ENCODE measurements at regions not wholly inside any gene's neighbourhood (a gene's known extent, or its start where the extent isn't known, plus 50 kb on each side); places are given as distances from the start of the nearest gene placed in this dataset.
A peak's percentile ranks its signal among the peaks of the same experiment; 100 is the strongest.

GRCh38 chr4:187232796-187233195, 509.1 kb upstream of the FAT1 start:
- TF ChIP-seq, protein P1, sequence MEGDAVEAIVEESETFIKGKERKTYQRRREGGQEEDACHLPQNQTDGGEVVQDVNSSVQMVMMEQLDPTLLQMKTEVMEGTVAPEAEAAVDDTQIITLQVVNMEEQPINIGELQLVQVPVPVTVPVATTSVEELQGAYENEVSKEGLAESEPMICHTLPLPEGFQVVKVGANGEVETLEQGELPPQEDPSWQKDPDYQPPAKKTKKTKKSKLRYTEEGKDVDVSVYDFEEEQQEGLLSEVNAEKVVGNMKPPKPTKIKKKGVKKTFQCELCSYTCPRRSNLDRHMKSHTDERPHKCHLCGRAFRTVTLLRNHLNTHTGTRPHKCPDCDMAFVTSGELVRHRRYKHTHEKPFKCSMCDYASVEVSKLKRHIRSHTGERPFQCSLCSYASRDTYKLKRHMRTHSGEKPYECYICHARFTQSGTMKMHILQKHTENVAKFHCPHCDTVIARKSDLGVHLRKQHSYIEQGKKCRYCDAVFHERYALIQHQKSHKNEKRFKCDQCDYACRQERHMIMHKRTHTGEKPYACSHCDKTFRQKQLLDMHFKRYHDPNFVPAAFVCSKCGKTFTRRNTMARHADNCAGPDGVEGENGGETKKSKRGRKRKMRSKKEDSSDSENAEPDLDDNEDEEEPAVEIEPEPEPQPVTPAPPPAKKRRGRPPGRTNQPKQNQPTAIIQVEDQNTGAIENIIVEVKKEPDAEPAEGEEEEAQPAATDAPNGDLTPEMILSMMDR (IDR thresholded peaks at IDR 0.05; ENCODE audit: low read depth, low read length), result no peak
- H3K36me3 ChIP-seq, result no peaks in the 10 kb centered on the region
- no peak for DNase-seq (ENCODE audit: low read depth in 1 of 2, low spot score in 1 of 2)
- H3K27me3 ChIP-seq, result no peaks in the 10 kb centered on the region
- H3K9me3 ChIP-seq (ENCODE audit: low read depth), result no peaks in the 10 kb centered on the region
- no peak overlapping the region for H3K27ac ChIP-seq
- H3K4me3 ChIP-seq, result no peak overlapping the region
- H3K4me1 ChIP-seq (ENCODE audit: low read depth), result no peaks in the 10 kb centered on the region

- no peaks in the 10 kb centered on the region for H3K4me1 ChIP-seq (ENCODE audit: low read depth)
- no peak overlapping the region for H3K27ac ChIP-seq
- H3K9me3 ChIP-seq (ENCODE audit: low read depth), result no peaks in the 10 kb centered on the region
- no peaks in the 10 kb centered on the region for H3K27me3 ChIP-seq
- DNase-seq (ENCODE audit: low read depth in 1 of 2, low spot score in 1 of 2), result no peak
- TF ChIP-seq, protein P1 (IDR thresholded peaks at IDR 0.05; ENCODE audit: low read depth, low read length), result no peak
- H3K36me3 ChIP-seq, result no peaks in the 10 kb centered on the region
- H3K4me3 ChIP-seq, result no peak overlapping the region
Measured at GRCh38 chr4:187235456-187236170, 512.0 kb upstream of the FAT1 start.

DNA sequence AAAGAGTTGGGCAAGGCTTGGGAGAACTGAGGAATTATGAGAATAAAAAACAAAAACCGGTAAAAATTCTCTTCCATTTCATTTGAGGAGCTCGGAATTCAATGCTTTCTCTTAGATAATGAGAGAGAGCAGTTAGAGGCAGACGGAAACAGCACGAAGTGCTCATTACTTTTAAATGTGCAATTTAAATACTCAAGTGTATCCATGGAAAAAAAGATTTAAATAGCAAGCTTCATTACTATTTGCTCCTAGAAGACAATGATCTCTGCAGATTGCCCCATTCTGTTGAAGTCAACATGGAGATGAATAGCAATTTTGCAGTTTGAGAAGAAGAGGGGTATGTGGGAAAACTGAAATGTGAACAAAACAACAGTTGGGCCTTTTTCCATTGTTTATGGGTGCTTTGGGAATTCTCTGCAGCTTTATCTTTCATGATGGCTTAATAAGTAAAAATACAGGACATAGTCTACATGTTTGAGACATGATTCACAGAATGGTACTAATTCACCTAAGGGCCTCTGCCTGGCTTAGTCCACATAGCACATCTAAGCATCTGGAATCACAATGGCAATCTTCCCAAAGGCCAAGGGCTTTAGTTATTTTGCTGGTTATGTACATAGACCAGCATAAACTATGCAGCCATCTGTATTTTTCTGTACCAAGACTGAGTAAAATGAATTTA, 512.7 kb upstream of the FAT1 start:
- peak in 1 of 2 donors; percentile 23 for DNase-seq (ENCODE audit: low read depth in 1 of 2, low spot score in 1 of 2)
- H3K27me3 ChIP-seq, result no peaks in the 10 kb centered on the region
- no peaks in the 10 kb centered on the region for H3K4me1 ChIP-seq (ENCODE audit: low read depth)
- H3K27ac ChIP-seq, result no peak overlapping the region
- H3K36me3 ChIP-seq, result no peaks in the 10 kb centered on the region
- TF ChIP-seq, protein P1 (IDR thresholded peaks at IDR 0.05; ENCODE audit: low read depth, low read length), result no peak
- H3K9me3 ChIP-seq (ENCODE audit: low read depth), result no peaks in the 10 kb centered on the region
- H3K4me3 ChIP-seq, result no peak overlapping the region

GRCh38 chr4:187238646-187239045, 515.0 kb upstream of the FAT1 start:
- no peaks in the 10 kb centered on the region for H3K9me3 ChIP-seq (ENCODE audit: low read depth)
- H3K27me3 ChIP-seq, result no peaks in the 10 kb centered on the region
- H3K4me3 ChIP-seq, result no peak overlapping the region
- H3K36me3 ChIP-seq, result no peaks in the 10 kb centered on the region
- TF ChIP-seq, protein P1 (IDR thresholded peaks at IDR 0.05; ENCODE audit: low read depth, low read length), result no peak
- DNase-seq (ENCODE audit: low read depth in 1 of 2, low spot score in 1 of 2), result no peak
- no peak overlapping the region for H3K27ac ChIP-seq
- H3K4me1 ChIP-seq (ENCODE audit: low read depth), result no peaks in the 10 kb centered on the region

- DNase-seq (ENCODE audit: low read depth in 1 of 2, low spot score in 1 of 2), result peak in 1 of 2 donors; percentile 68
- Histone ChIP-seq H3K9me3 (ENCODE audit: low read depth) (no peaks in the 10 kb centered on the region), H3K4me3 (no peak overlapping the region), H3K27me3 (no peaks in the 10 kb centered on the region), H3K36me3 (no peaks in the 10 kb centered on the region), H3K4me1 (ENCODE audit: low read depth) (no peaks in the 10 kb centered on the region), H3K27ac (no peak overlapping the region)
- TF ChIP-seq, protein P1 (IDR thresholded peaks at IDR 0.05; ENCODE audit: low read depth, low read length), result no peak
Measured at GRCh38 chr4:187251896-187252295, 528.2 kb upstream of the FAT1 start.
